ENCODE measurements at regions not wholly inside any gene's neighbourhood (a gene's known extent, or its start where the extent isn't known, plus 50 kb on each side); places are given as distances from the start of the nearest gene placed in this dataset.

DNA sequence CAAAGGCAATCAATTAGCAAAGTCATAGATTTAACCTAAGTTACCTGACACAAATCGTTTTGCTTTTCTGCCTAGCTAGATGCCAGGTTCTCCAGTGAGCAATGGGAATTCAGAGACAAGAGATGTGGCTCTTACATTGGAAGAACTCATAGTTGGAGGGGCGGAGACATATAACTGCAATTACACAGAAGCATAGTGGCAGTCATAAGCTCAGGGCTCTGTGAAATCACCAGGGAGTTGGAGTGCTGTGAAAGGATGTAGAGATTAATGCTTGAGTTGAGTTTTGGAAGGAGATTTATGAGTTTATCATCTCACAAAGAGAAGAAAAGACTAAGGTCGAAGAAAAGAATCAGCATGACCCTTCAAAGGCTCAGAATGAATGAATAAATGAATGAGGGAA lies 457.2 kb upstream of the TRIB2 start:
- Histone ChIP-seq H3K4me3 (ENCODE audit: low read length) (no peak overlapping the region), H3K9me3 (ENCODE audit: control insufficient read depth, low read length) (no peaks in the 10 kb centered on the region), H3K9ac (ENCODE audit: extremely low read depth, low read length, poor library complexity, severe bottlenecking) (no peak overlapping the region), H3K27me3 (ENCODE audit: control insufficient read depth, insufficient read depth, low read length, poor library complexity, severe bottlenecking) (no peaks in the 10 kb centered on the region), H3K36me3 (ENCODE audit: control insufficient read depth, insufficient read depth, low read length) (no peaks in the 10 kb centered on the region), H3K27ac (ENCODE audit: low read depth, low read length) (no peak overlapping the region), H3K4me1 (ENCODE audit: control insufficient read depth, insufficient read depth, low read length) (no peaks in the 10 kb centered on the region)
- Mint-ChIP-seq H3K27ac (no peak overlapping the region), H3K4me1 (peaks cover 9% of the 10 kb centered on the region), H3K36me3 (ENCODE audit: low read depth) (no peaks in the 10 kb centered on the region), H3K4me3 (no peak overlapping the region), H3K9me3 (no peaks in the 10 kb centered on the region), H3K27me3 (ENCODE audit: insufficient read depth) (no peaks in the 10 kb centered on the region)
- 75 to 95% methylated on average over 2 to 3 of the region's 3 CpGs for WGBS, 2 experiments (ENCODE audit: insufficient coverage in 1 of 2, insufficient read length in 1 of 2)
- no peak for DNase-seq
- TF ChIP-seq, protein P1, sequence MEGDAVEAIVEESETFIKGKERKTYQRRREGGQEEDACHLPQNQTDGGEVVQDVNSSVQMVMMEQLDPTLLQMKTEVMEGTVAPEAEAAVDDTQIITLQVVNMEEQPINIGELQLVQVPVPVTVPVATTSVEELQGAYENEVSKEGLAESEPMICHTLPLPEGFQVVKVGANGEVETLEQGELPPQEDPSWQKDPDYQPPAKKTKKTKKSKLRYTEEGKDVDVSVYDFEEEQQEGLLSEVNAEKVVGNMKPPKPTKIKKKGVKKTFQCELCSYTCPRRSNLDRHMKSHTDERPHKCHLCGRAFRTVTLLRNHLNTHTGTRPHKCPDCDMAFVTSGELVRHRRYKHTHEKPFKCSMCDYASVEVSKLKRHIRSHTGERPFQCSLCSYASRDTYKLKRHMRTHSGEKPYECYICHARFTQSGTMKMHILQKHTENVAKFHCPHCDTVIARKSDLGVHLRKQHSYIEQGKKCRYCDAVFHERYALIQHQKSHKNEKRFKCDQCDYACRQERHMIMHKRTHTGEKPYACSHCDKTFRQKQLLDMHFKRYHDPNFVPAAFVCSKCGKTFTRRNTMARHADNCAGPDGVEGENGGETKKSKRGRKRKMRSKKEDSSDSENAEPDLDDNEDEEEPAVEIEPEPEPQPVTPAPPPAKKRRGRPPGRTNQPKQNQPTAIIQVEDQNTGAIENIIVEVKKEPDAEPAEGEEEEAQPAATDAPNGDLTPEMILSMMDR (conservative IDR thresholded peaks at IDR 0.05) = no peak

DNA sequence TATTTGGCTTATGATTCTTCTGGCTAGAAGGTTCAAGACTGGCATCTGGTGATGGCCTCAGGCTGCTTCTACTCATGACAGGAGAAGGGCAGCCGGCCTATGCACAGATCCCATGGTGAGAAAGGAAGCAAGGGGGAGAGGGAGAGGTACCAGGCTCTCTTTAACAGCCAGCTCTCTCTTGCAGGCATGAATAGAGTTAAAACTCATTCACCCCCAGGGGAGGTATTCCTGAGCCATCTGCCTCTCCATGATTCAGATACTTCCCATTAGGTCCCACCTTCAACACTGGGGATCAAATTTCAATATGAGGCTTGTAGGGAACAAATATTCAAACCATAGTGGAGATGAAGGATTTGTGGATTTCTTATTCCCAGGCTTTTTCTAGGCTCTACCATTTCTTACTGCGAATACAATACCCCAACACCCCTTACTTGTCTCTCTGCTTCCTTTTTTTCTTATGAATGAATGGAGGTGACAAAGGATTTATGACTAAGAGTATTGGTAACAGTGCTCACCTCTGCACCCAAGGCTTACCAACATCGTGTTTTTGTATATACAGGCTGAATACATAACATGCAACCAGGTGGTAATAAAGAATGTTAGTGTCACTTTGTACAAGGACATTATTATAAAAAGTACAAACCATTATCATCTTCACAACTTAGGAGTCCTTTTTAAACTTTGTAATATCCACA lies 454.6 kb upstream of the TRIB2 start:
- H3K36me3 Mint-ChIP-seq (ENCODE audit: low read depth) = no peaks in the 10 kb centered on the region
- Histone ChIP-seq H3K36me3 (ENCODE audit: control insufficient read depth, insufficient read depth, low read length) (no peaks in the 10 kb centered on the region), H3K9me3 (ENCODE audit: control insufficient read depth, low read length) (no peaks in the 10 kb centered on the region), H3K27ac (ENCODE audit: low read depth, low read length) (no peak overlapping the region), H3K9ac (ENCODE audit: extremely low read depth, low read length, poor library complexity, severe bottlenecking) (no peak overlapping the region), H3K4me1 (ENCODE audit: control insufficient read depth, insufficient read depth, low read length) (no peaks in the 10 kb centered on the region), H3K27me3 (ENCODE audit: control insufficient read depth, insufficient read depth, low read length, poor library complexity, severe bottlenecking) (no peaks in the 10 kb centered on the region), H3K4me3 (ENCODE audit: low read length) (no peak overlapping the region)
- TF ChIP-seq, protein P1 (conservative IDR thresholded peaks at IDR 0.05) = no peak
- peaks cover 9% of the 10 kb centered on the region for H3K4me1 Mint-ChIP-seq
- no peak overlapping the region for H3K4me3 Mint-ChIP-seq
- no peak for DNase-seq
- no peaks in the 10 kb centered on the region for H3K27me3 Mint-ChIP-seq (ENCODE audit: insufficient read depth)
- H3K9me3 Mint-ChIP-seq = no peaks in the 10 kb centered on the region
- H3K27ac Mint-ChIP-seq = no peak overlapping the region
- WGBS, 2 experiments (ENCODE audit: insufficient coverage in 1 of 2, insufficient read length in 1 of 2) = 80 to 88% methylated on average over 1 to 2 of the region's 3 CpGs

DNA sequence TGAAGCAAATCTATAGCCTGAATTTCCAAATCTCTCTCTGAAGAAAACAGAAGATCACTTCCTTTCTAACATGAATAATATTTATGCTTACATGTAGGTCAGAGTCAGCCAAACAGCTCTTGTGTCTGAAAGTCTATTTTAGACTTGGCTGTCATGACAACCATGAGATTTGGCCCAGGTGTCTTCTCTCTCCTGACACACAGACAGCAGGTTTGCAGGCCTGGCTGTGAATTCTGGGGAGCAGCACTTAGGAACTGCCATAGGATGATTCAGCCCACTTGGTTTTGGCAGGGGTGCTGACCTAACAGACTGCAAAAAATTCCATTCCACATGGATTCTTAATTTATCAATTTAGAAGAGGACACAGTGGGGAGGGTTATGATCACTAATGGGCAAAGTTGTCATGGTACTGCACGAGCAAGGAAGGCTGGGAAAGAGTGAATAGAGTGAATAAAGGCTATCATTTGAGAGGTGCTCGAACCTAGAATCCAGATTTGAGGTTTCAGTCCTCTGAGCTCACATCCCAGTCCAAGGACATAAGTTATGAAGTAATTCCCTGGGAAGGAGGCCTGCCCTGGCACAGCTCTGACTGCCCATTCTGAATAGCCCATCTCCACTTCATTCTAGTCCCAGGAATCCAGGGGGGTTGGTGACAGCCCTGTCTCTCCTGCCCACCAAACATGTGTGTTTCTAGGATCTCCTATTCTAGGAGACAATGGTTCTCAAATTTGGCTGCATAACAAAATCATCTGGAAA lies 453.9 kb upstream of the TRIB2 start:
- Histone ChIP-seq H3K27me3 (ENCODE audit: control insufficient read depth, insufficient read depth, low read length, poor library complexity, severe bottlenecking) (no peaks in the 10 kb centered on the region), H3K9me3 (ENCODE audit: control insufficient read depth, low read length) (no peaks in the 10 kb centered on the region), H3K4me3 (ENCODE audit: low read length) (no peak overlapping the region), H3K27ac (ENCODE audit: low read depth, low read length) (no peak overlapping the region), H3K9ac (ENCODE audit: extremely low read depth, low read length, poor library complexity, severe bottlenecking) (no peak overlapping the region), H3K36me3 (ENCODE audit: control insufficient read depth, insufficient read depth, low read length) (no peaks in the 10 kb centered on the region), H3K4me1 (ENCODE audit: control insufficient read depth, insufficient read depth, low read length) (no peaks in the 10 kb centered on the region)
- Mint-ChIP-seq H3K4me1 (peaks cover 11% of the 10 kb centered on the region), H3K36me3 (ENCODE audit: low read depth) (no peaks in the 10 kb centered on the region), H3K9me3 (no peaks in the 10 kb centered on the region), H3K27me3 (ENCODE audit: insufficient read depth) (no peaks in the 10 kb centered on the region), H3K4me3 (no peak overlapping the region), H3K27ac (no peak overlapping the region)
- 68 to 80% methylated on average over 1 to 2 of the region's 2 CpGs for WGBS, 2 experiments (ENCODE audit: insufficient coverage in 1 of 2, insufficient read length in 1 of 2)
- TF ChIP-seq, protein P1 (conservative IDR thresholded peaks at IDR 0.05) = no peak
- no peak for DNase-seq

All from endodermal cell (in vitro differentiated cells).